ENCODE measurements at regions not wholly inside any gene's neighbourhood (a gene's known extent, or its start where the extent isn't known, plus 50 kb on each side); places are given as distances from the start of the nearest gene placed in this dataset.

DNA sequence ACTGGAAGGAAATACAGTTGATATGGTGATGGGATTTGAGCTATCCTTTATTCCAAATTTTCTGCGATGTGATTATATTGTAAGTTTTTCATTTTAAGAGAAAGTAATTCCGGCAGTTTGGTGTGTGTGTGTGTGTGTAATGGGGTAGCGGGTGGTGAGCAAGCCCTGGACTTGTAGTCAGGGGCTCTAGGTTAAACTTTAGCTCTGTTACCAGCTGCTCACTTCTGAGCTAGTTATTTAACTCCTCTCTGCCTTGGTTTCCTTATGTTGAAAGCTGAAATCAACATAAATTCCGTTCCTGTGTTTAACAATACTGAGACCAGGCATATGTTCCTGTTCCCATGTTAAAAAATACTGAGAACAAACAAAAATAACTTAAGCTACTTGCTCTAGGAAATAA, 174.1 kb upstream of the CASK start:
- WGBS, 4 donors = 80 to 93% (median 84%) methylated on average over 4 of the region's 4 CpGs
- no peak overlapping the region for H3K4me3 ChIP-seq
- TF ChIP-seq CTCF (IDR thresholded peaks at IDR 0.05) (no peak), POLR2A (IDR thresholded peaks at IDR 0.05) (no peak)
- no peaks in the 10 kb centered on the region for H3K36me3 ChIP-seq (replicated peaks in 1 of 2)
- H3K27me3 ChIP-seq = peaks cover 11% of the 10 kb centered on the region
- DNase-seq = no peak
- intact Hi-C loops (cut with DNase I) = no loop called here
- H3K9me3 ChIP-seq (replicated peaks in 1 of 3) = no peaks in the 10 kb centered on the region
- H3K4me1 ChIP-seq (replicated peaks in 1 of 2) = no peaks in the 10 kb centered on the region
- H3K27ac ChIP-seq = no peak overlapping the region

DNA sequence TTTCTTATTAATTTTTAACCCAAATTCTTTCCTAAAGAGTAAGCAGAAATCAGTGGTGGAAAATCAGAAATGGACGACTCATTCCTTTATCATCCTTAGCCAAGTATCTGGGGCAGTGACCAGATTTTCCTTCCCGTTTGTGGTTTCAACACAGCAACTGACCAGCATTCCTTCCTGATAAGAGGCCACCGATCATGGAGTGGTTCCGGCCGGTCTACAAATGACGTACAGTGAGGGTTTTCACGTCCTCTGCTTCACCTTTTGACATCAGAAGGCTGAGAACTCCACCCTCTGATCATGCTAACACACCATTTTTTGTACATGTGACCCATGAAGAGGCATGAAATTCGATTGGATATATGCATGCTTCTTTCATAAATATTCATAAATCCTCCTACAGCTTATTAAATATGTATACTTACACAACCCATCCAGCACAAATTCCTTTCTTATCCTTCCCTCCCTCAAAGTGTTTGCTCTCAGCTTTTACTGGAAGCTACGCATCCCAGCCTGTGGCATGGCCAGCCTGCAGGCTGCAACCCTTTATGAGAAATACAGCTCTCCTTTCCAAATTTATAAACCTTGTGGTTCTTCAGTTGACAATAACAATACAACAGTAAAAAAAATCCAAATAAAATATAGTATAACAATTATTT, 173.0 kb upstream of the CASK start:
- H3K4me3 ChIP-seq = no peak overlapping the region
- peak in 1 of 7 donors; percentile 0 for DNase-seq
- no peaks in the 10 kb centered on the region for H3K36me3 ChIP-seq (replicated peaks in 1 of 2)
- no peak overlapping the region for H3K27ac ChIP-seq
- TF ChIP-seq POLR2A (IDR thresholded peaks at IDR 0.05) (no peak), CTCF (IDR thresholded peaks at IDR 0.05) (no peak)
- no peaks in the 10 kb centered on the region for H3K9me3 ChIP-seq (replicated peaks in 1 of 3)
- no peaks in the 10 kb centered on the region for H3K4me1 ChIP-seq (replicated peaks in 1 of 2)
- intact Hi-C loops (cut with DNase I) = no loop called here
- 66 to 75% (median 70%) methylated on average over 6 to 9 of the region's 9 CpGs for WGBS, 4 donors
- H3K27me3 ChIP-seq = peaks cover 11% of the 10 kb centered on the region

DNA sequence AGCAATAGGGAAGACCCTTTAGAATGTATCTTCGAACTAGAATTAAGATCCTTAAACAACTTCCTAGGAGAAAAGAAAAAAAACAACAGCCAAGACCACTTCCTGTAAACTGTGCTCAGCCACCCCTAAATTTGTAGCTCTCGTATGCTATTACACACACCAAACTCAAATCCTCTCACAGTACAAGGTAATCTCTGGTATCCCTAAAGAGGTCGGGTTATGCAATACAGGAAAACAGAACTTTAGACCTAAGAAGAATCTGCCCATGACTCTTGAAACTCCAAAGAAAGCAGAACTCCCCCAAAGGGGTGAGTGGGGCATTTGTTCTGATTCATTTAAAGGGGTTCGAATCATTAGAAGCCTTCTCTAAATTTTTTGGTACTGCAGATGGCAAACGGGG, 170.9 kb upstream of the CASK start:
- Histone ChIP-seq H3K36me3 (replicated peaks in 1 of 2) (no peaks in the 10 kb centered on the region), H3K4me1 (replicated peaks in 1 of 2) (no peaks in the 10 kb centered on the region), H3K27me3 (peaks cover 11% of the 10 kb centered on the region), H3K27ac (no peak overlapping the region), H3K4me3 (no peak overlapping the region), H3K9me3 (replicated peaks in 1 of 3) (no peaks in the 10 kb centered on the region)
- intact Hi-C loops (cut with DNase I) = no loop called here
- TF ChIP-seq CTCF (IDR thresholded peaks at IDR 0.05) (no peak), POLR2A (IDR thresholded peaks at IDR 0.05) (no peak)
- WGBS, 4 donors = 42 to 57% (median 51%) methylated on average over 5 of the region's 5 CpGs
- no peak for DNase-seq

DNA sequence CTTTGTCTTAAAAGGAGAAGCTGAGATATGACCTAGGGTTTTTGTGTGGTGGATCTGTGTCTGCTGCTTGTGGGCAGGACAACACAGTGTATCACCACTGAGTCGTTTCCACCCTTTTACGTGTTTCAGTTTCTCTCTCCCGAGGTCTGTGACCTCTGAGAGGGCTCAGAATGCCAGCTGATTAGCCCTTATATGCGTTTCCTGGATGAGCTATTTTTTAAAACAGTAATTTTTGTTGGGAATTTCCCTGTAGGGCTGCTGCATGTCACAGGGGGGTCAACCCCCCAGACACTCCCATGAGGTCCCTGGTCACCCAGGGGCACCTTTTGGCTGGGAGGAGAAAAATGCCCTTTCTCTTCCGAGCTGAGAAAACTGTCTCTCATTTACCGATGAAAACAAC, 170.4 kb upstream of the CASK start:
- TF ChIP-seq CTCF (IDR thresholded peaks at IDR 0.05) (no peak), POLR2A (IDR thresholded peaks at IDR 0.05) (no peak)
- intact Hi-C loops (cut with DNase I) = no loop called here

More for the DNA sequence above, 170.4 kb upstream of the CASK start:
- 61 to 74% (median 66%) methylated on average over 6 of the region's 6 CpGs for WGBS, 4 donors
- Histone ChIP-seq H3K9me3 (replicated peaks in 1 of 3) (no peaks in the 10 kb centered on the region), H3K4me1 (replicated peaks in 1 of 2) (no peaks in the 10 kb centered on the region), H3K36me3 (replicated peaks in 1 of 2) (no peaks in the 10 kb centered on the region), H3K27ac (no peak overlapping the region), H3K27me3 (peaks cover 11% of the 10 kb centered on the region), H3K4me3 (no peak overlapping the region)
- DNase-seq = no peak
